ENCODE measurements at regions not wholly inside any gene's neighbourhood (a gene's known extent, or its start where the extent isn't known, plus 50 kb on each side); places are given as distances from the start of the nearest gene placed in this dataset.

- no peak for DNase-seq (ENCODE audit: low spot score)
- Histone ChIP-seq H3K27me3 (ENCODE audit: insufficient read depth) (no peaks in the 10 kb centered on the region), H2AFZ (no peak overlapping the region), H3K36me3 (ENCODE audit: insufficient read depth) (no peaks in the 10 kb centered on the region), H3K27ac (ENCODE audit: low read depth) (no peak overlapping the region), H3K4me2 (no peak overlapping the region), H3K9me2 (ENCODE audit: insufficient read depth) (no peaks in the 10 kb centered on the region), H3K4me3 (no peak overlapping the region), H4K20me1 (replicated peaks; ENCODE audit: insufficient read depth) (no peaks in the 10 kb centered on the region), H3F3A (replicated peaks; ENCODE audit: low read depth) (no peaks in the 10 kb centered on the region), H3K4me1 (ENCODE audit: insufficient read depth) (peaks cover 10% of the 10 kb centered on the region; the same call in 1 of the 2 replicates), H3K79me2 (replicated peaks; ENCODE audit: insufficient read depth) (no peaks in the 10 kb centered on the region)
- no peak overlapping the region for H3K27ac Mint-ChIP-seq
- H3K36me3 Mint-ChIP-seq (ENCODE audit: low read depth): peaks cover 5% of the 10 kb centered on the region; the same call in 2 of the 3 replicates
- TF ChIP-seq STAT1 (IDR thresholded peaks at IDR 0.05; ENCODE audit: unreplicated experiment) (no peak), CREB1 (CRISPR knock-in tag; IDR thresholded peaks at IDR 0.05; ENCODE audit: low read depth) (no peak), ZNF114 (CRISPR knock-in tag; IDR thresholded peaks at IDR 0.05) (no peak), POLR2AphosphoS5 (IDR thresholded peaks at IDR 0.05; ENCODE audit: low read depth) (no peak), ZNF331 (CRISPR knock-in tag; IDR thresholded peaks at IDR 0.05; ENCODE audit: low read depth) (no peak), EZH2 (IDR thresholded peaks at IDR 0.05; ENCODE audit: low read depth, unreplicated experiment) (no peak), EZH2phosphoT487 (IDR thresholded peaks at IDR 0.05; ENCODE audit: unreplicated experiment) (no peak), REST (IDR thresholded peaks at IDR 0.05; ENCODE audit: unreplicated experiment) (no peak), ETS1 (IDR thresholded peaks at IDR 0.05) (no peak), ZNF462 (CRISPR knock-in tag; IDR thresholded peaks at IDR 0.05) (no peak), CTCF (conservative IDR thresholded peaks at IDR 0.05; ENCODE audit: low read depth in 2 of 2) (no peak), NANOG (IDR thresholded peaks at IDR 0.05; ENCODE audit: borderline replicate concordance) (no peak), JUNB (IDR thresholded peaks at IDR 0.05; ENCODE audit: unreplicated experiment) (no peak)
- H3K4me1 Mint-ChIP-seq: peaks cover 20% of the 10 kb centered on the region
- no peak for ATAC-seq
- no peak overlapping the region for H3K4me3 Mint-ChIP-seq
- H3K27me3 Mint-ChIP-seq (ENCODE audit: insufficient read depth, low read depth, poor library complexity): no peaks in the 10 kb centered on the region
- H3K9me3 Mint-ChIP-seq: peaks cover 5% of the 10 kb centered on the region
Observed at GRCh38 chr7:12493407-12493806, 77.1 kb upstream of the SCIN start.
